GM12878 (cell line): ENCODE measurements at regions not wholly inside any gene's neighbourhood (a gene's known extent, or its start where the extent isn't known, plus 50 kb on each side); places are given as distances from the start of the nearest gene placed in this dataset.

Experiments
- BCL11A ChIP-seq: IDR thresholded peaks from 2 replicates; pipeline ENCODE4 v1.6.1; 2011; ENCODE audit warnings: low read depth, low read length
- GABPA ChIP-seq: IDR thresholded peaks from 2 replicates; pipeline ENCODE4 v1.6.1; 2014; ENCODE audit warnings: antibody characterized with exemption, low read depth, mild to moderate bottlenecking, inconsistent platforms
- JUND ChIP-seq: IDR thresholded peaks from 2 replicates; pipeline ENCODE4 v1.6.1; 2012; ENCODE audit warnings: low read depth, mild to moderate bottlenecking, low read length, improper control_type of control experiment, moderate library complexity
- KLF5 ChIP-seq: fragments of 450-650 bp; IDR thresholded peaks from 2 replicates; pipeline ENCODE4 v1.6.1; 2014; ENCODE audit warnings: mild to moderate bottlenecking; ENCODE audit not compliant: partially characterized antibody
- MXI1 ChIP-seq: fragments of 150-350 bp; IDR thresholded peaks from 2 replicates; pipeline ENCODE4 v1.6.1; 2011; ENCODE audit warnings: low read depth, mild to moderate bottlenecking, inconsistent platforms, low read length, improper control_type of control experiment
- PAX5 ChIP-seq: IDR thresholded peaks from 2 replicates; pipeline ENCODE4 v1.6.1; 2011; ENCODE audit warnings: low read depth, low read length, borderline replicate concordance
- POLR2A ChIP-seq: IDR thresholded peaks from 2 replicates; pipeline ENCODE4 v1.6.1; 2011; ENCODE audit warnings: low read depth, mild to moderate bottlenecking, low read length
- RELA ChIP-seq: fragments of 450-650 bp; IDR thresholded peaks from 2 replicates; pipeline ENCODE4 v1.8.0; 2014; ENCODE audit warnings: borderline replicate concordance; ENCODE audit not compliant: partially characterized antibody
- SMC3 ChIP-seq: IDR thresholded peaks from 2 replicates; pipeline ENCODE4 v1.6.1; 2011; ENCODE audit warnings: low read length, improper control_type of control experiment, borderline replicate concordance
- SPI1 ChIP-seq: IDR thresholded peaks from 2 replicates; pipeline ENCODE4 v1.6.1; 2011; ENCODE audit warnings: low read depth, mild to moderate bottlenecking, low read length, moderate library complexity, borderline replicate concordance; ENCODE audit not compliant: insufficient read depth
- TF ChIP-seq, protein P1 (sequence below), 3 experiments: IDR thresholded peaks in 2 of 3; conservative IDR thresholded peaks in 1 of 3; 2 replicates each; pipeline ENCODE4 v1.5.1; 2011; ENCODE audit warnings: low read depth in 3 of 3, low read length in 3 of 3, mild to moderate bottlenecking in 3 of 3, control low read depth in 2 of 3, moderate library complexity in 2 of 3, inconsistent platforms in 1 of 3, mixed read lengths in 1 of 3; ENCODE audit not compliant: control insufficient read depth in 2 of 3, insufficient read depth in 1 of 3; ENCODE audit errors: extremely low read depth in 1 of 3
- TF ChIP-seq, protein P2 (sequence below): IDR thresholded peaks from 2 replicates; pipeline ENCODE4 v1.6.1; 2011; ENCODE audit warnings: borderline replicate concordance, low read depth, mild to moderate bottlenecking, moderate library complexity, mixed read lengths, low read length; ENCODE audit not compliant: insufficient read depth; ENCODE audit errors: extremely low read length
- TF ChIP-seq, protein P3 (sequence below): fragments of 450-650 bp; IDR thresholded peaks from 2 replicates; pipeline ENCODE4 v1.6.1; 2017; ENCODE audit warnings: mild to moderate bottlenecking, low read depth, inconsistent platforms; ENCODE audit not compliant: poor library complexity, severe bottlenecking

DNA sequence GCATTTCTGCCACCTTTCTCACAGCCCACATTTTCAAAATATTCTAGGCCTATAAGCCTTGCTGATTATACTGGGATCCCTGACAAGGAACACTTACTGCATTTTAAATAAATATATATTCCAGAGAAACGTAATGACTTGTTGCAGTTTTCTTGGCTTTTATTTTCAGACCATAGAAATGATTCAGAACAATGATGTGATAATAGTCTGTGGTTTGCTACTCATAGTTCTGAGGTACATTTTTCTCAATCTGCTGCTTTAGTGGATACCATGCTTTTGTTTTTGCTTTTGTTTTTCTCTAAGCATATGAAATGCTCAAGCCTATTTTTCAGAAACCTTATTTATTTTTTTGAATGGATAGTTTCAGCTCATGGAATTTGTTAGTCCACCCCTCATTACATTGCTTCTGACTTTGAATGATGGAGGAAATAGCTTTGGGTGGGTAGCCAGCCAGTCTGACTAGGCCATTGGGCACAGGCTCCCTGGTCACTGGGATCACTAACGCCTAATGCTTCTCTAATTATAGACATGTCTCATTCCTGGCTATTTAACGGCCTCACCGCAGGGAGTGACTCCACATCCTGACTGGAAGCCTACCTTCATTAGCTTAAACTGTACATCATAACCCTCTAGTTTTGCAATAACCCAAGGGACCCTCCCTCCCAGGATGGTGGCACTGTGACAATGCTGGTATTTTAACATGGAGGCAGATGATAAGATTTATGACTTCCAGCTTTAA, 66.1 kb downstream of the MBL2 start:
- TF ChIP-seq, protein P1, sequence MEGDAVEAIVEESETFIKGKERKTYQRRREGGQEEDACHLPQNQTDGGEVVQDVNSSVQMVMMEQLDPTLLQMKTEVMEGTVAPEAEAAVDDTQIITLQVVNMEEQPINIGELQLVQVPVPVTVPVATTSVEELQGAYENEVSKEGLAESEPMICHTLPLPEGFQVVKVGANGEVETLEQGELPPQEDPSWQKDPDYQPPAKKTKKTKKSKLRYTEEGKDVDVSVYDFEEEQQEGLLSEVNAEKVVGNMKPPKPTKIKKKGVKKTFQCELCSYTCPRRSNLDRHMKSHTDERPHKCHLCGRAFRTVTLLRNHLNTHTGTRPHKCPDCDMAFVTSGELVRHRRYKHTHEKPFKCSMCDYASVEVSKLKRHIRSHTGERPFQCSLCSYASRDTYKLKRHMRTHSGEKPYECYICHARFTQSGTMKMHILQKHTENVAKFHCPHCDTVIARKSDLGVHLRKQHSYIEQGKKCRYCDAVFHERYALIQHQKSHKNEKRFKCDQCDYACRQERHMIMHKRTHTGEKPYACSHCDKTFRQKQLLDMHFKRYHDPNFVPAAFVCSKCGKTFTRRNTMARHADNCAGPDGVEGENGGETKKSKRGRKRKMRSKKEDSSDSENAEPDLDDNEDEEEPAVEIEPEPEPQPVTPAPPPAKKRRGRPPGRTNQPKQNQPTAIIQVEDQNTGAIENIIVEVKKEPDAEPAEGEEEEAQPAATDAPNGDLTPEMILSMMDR (IDR thresholded peaks at IDR 0.05 in 2 of 3, conservative IDR thresholded peaks at IDR 0.05 in 1 of 3; ENCODE audit: control insufficient read depth in 2 of 3, extremely low read depth in 1 of 3, insufficient read depth in 1 of 3, low read depth in 3 of 3, low read length in 3 of 3): no peak
- TF ChIP-seq SMC3 (no peak), BCL11A (no peak), JUND (no peak), KLF5 (no peak), PAX5 (no peak), SPI1 (no peak), POLR2A (no peak), MXI1 (no peak), RELA (no peak), GABPA (no peak)
- TF ChIP-seq, protein P2, sequence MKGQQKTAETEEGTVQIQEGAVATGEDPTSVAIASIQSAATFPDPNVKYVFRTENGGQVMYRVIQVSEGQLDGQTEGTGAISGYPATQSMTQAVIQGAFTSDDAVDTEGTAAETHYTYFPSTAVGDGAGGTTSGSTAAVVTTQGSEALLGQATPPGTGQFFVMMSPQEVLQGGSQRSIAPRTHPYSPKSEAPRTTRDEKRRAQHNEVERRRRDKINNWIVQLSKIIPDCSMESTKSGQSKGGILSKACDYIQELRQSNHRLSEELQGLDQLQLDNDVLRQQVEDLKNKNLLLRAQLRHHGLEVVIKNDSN: no peak
- TF ChIP-seq, protein P3, sequence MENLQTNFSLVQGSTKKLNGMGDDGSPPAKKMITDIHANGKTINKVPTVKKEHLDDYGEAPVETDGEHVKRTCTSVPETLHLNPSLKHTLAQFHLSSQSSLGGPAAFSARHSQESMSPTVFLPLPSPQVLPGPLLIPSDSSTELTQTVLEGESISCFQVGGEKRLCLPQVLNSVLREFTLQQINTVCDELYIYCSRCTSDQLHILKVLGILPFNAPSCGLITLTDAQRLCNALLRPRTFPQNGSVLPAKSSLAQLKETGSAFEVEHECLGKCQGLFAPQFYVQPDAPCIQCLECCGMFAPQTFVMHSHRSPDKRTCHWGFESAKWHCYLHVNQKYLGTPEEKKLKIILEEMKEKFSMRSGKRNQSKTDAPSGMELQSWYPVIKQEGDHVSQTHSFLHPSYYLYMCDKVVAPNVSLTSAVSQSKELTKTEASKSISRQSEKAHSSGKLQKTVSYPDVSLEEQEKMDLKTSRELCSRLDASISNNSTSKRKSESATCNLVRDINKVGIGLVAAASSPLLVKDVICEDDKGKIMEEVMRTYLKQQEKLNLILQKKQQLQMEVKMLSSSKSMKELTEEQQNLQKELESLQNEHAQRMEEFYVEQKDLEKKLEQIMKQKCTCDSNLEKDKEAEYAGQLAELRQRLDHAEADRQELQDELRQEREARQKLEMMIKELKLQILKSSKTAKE: no peak
